ENCODE measurements at regions not wholly inside any gene's neighbourhood (a gene's known extent, or its start where the extent isn't known, plus 50 kb on each side); places are given as distances from the start of the nearest gene placed in this dataset.

- peaks cover 8% of the 10 kb centered on the region for H3K27me3 Mint-ChIP-seq
- H3K4me1 Mint-ChIP-seq, result peaks cover 6 to 27% (median 12%) of the 10 kb centered on the region in 3 donors
- peak overlapping the region in 2 of 3 donors; percentile 9 to 93 for H3K27ac Mint-ChIP-seq
- no peaks in the 10 kb centered on the region for H3K36me3 Mint-ChIP-seq
- peak overlapping the region in 1 of 4 donors; percentile 26 for H3K4me3 Mint-ChIP-seq
- peaks cover 0 to 4% (median 0%) of the 10 kb centered on the region in 3 donors for H3K9me3 Mint-ChIP-seq
Measured at GRCh38 chr3:194072691-194073279, 63.2 kb upstream of the HES1 start.

DNA sequence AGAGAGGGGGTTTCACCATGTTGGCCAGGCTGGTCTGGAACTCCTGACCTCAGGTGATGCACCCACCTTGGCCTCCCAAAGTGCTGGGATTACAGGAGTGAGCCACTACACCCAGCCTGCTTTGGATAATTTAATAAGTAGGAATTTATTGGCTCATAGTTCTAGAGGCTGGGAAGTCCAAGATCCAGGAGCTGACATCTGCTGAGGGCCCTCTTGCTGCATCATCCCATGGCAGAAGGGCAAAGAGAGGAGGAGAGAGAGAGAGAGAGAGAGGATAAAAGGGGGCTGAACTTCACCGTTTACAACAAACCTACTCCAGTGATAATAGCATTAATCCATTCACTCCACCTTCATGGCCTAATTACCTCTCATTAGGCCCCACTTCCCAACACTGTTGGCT is 62.0 kb upstream of the HES1 start:
- H3K4me1 Mint-ChIP-seq, result peaks cover 5 to 27% (median 12%) of the 10 kb centered on the region in 3 donors

GRCh38 chr3:194075088-194075615 is 60.8 kb upstream of the HES1 start:
- H3K4me3 Mint-ChIP-seq, result no peak overlapping the region
- H3K36me3 Mint-ChIP-seq, result no peaks in the 10 kb centered on the region
- peaks cover 16% of the 10 kb centered on the region for H3K27me3 Mint-ChIP-seq
- no peaks in the 10 kb centered on the region for H3K9me3 Mint-ChIP-seq
- H3K27ac Mint-ChIP-seq, result no peak overlapping the region
- H3K4me1 Mint-ChIP-seq, result peaks cover 4 to 23% (median 5%) of the 10 kb centered on the region in 3 donors

More for the DNA sequence above, 62.0 kb upstream of the HES1 start:
- Mint-ChIP-seq H3K36me3 (no peaks in the 10 kb centered on the region), H3K4me3 (no peak overlapping the region), H3K9me3 (peaks cover 0 to 4% (median 0%) of the 10 kb centered on the region in 3 donors), H3K27ac (no peak overlapping the region), H3K27me3 (peaks cover 15% of the 10 kb centered on the region)

GRCh38 chr3:194075802-194076460 is 60.0 kb upstream of the HES1 start:
- Mint-ChIP-seq H3K9me3 (no peaks in the 10 kb centered on the region), H3K27me3 (peaks cover 16% of the 10 kb centered on the region)

DNA sequence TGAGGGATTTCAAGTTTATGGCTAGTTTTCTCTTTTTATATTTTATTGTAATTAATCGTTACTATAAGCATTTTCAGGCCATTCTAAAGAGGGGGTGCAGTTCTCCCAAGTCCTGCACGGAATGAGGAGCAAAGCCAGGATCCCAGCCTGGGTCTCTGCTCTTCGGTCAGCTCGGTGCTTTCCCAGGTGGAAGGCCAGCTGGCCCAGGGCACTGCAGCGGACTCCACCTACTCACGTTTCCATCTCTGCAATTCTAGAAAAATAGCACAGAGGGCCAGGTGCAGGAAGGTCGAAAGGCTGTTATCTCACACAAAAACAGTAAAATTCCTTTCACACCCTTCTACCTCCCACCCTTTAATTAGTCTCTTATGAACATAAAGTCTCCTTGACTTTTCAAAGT is 59.5 kb upstream of the HES1 start:
- Mint-ChIP-seq H3K36me3 (no peaks in the 10 kb centered on the region), H3K27me3 (peaks cover 16% of the 10 kb centered on the region), H3K9me3 (no peaks in the 10 kb centered on the region), H3K4me1 (peaks cover 4 to 18% (median 4%) of the 10 kb centered on the region in 3 donors), H3K27ac (no peak overlapping the region), H3K4me3 (no peak overlapping the region)

More at GRCh38 chr3:194075802-194076460, 60.0 kb upstream of the HES1 start:
- no peak overlapping the region for H3K27ac Mint-ChIP-seq
- no peak overlapping the region for H3K4me3 Mint-ChIP-seq
- H3K4me1 Mint-ChIP-seq, result peaks cover 4 to 20% (median 5%) of the 10 kb centered on the region in 3 donors
- no peaks in the 10 kb centered on the region for H3K36me3 Mint-ChIP-seq

- no peaks in the 10 kb centered on the region for H3K9me3 Mint-ChIP-seq
- H3K27me3 Mint-ChIP-seq, result peaks cover 16% of the 10 kb centered on the region
- H3K4me3 Mint-ChIP-seq, result no peak overlapping the region
- H3K27ac Mint-ChIP-seq, result no peak overlapping the region
- H3K4me1 Mint-ChIP-seq, result peaks cover under 1 to 14% (median 2%) of the 10 kb centered on the region in 3 donors
- no peaks in the 10 kb centered on the region for H3K36me3 Mint-ChIP-seq
Measured at GRCh38 chr3:194077602-194078001, 58.3 kb upstream of the HES1 start.

DNA sequence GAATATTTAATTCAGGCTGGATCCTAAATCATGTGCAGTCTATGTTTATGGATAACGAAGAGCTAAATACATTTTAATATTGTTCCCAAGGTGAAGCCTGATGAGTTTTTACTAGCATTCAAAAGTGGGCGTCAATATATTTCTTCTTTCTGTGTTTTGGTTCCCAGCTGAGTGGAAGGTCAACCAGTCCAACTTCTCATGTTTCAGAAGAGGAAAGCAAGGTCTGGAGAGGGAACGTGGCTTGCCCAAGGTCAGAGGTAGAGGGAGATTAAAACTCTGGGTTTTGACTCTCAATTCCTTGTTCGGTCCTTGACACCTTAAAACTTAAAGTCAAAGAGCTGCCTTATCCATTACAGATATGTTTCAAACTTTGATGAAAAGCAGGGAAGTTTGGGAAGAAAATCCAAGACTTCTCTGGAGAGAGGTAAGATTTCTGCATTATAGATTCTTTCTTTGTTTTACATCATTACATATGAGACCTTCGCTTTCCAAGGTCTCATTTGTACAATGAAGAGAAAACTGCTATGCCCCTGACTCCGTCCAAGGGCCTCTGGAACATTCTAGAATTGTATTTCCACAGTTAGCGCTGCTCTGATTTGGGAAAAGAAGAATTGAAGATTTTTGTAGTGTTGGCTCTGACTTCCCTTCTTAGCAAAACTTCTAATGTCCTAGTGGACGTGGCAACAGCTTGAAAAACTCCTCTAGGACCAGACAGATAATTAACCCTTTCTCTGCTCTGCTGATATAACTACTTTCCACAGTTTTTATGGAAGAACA is 57.7 kb upstream of the HES1 start:
- peaks cover 16% of the 10 kb centered on the region for H3K27me3 Mint-ChIP-seq
- H3K9me3 Mint-ChIP-seq, result no peaks in the 10 kb centered on the region
- H3K27ac Mint-ChIP-seq, result peak overlapping the region in 1 of 3 donors; percentile 34
- no peaks in the 10 kb centered on the region for H3K36me3 Mint-ChIP-seq
- H3K4me3 Mint-ChIP-seq, result no peak overlapping the region
- H3K4me1 Mint-ChIP-seq, result peaks cover 0 to 16% (median 5%) of the 10 kb centered on the region in 3 donors

DNA sequence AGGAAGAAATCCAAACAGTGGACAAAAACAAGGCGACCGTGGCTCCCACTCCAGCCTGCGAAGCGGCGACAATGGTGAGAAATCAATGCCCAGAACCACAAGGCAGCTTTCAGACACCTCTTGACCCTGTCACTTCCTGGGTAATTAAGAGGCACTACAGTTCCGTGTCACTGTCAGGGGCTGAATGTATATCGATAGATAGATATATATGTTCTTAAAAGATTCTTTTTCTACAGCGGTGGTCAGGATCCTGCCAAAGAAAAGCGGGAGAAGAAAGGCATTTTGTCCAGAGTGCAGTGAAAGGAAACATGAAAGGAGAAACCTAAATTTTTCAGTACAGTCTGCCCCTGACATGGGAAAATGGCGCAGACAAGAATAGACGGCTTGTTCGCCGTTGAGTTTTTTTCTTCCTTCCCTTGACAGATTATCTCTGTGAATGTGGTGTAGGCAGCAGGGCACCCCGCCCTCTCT is 56.2 kb upstream of the HES1 start:
- no peaks in the 10 kb centered on the region for H3K36me3 Mint-ChIP-seq
- H3K27me3 Mint-ChIP-seq, result peaks cover 21% of the 10 kb centered on the region
- no peak overlapping the region for H3K27ac Mint-ChIP-seq
- H3K4me1 Mint-ChIP-seq, result peaks cover 6 to 17% (median 10%) of the 10 kb centered on the region in 3 donors
- no peaks in the 10 kb centered on the region for H3K9me3 Mint-ChIP-seq
- H3K4me3 Mint-ChIP-seq, result no peak overlapping the region

- H3K9me3 Mint-ChIP-seq, result no peaks in the 10 kb centered on the region
- H3K4me1 Mint-ChIP-seq, result peaks cover 6 to 16% (median 12%) of the 10 kb centered on the region in 3 donors
- no peaks in the 10 kb centered on the region for H3K36me3 Mint-ChIP-seq
- H3K27me3 Mint-ChIP-seq, result peaks cover 21% of the 10 kb centered on the region
- H3K27ac Mint-ChIP-seq, result no peak overlapping the region
- H3K4me3 Mint-ChIP-seq, result no peak overlapping the region
Measured at GRCh38 chr3:194080436-194080835, 55.5 kb upstream of the HES1 start.

DNA sequence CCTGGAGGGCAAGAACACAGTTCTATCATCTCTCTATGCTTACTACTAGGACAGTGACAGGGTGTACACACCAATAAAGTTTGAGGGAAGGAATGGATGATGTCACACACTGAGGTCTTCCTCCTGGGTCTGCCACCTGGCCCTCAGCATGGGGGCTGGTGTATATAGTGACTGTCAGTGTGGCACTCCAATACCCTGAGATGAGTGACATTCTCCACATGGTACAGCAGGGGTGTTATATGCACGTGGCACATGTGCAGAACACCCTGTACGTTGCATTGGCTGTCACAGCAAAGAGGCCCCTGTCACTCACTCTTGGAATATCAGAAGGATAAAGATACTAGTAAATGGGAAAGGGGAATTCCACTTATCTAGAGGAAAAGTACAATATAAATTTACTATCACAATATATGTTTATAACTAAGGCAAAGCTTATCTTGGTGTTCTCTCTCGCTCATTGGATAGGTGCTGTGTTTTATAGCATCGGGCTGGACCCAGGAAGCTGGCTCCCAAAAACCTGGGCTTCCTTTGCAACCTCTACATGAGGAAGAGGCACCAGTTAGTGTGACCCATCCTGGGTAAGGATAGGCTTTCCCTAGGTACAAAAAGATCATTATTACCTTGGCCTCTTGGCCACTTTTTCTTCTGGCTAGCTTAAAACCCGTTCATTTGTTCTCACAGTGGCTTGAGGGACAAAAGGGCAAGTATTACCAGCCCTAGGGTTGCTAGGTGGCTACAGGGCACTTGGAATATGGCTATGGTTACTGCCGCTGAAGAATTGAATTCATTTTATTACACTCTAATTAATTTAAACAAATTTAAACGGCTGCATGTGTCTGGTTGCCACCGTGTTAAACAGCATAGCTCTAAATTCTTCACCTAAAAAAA is 54.8 kb upstream of the HES1 start:
- H3K4me3 Mint-ChIP-seq, result no peak overlapping the region
- no peak overlapping the region for H3K27ac Mint-ChIP-seq

DNA sequence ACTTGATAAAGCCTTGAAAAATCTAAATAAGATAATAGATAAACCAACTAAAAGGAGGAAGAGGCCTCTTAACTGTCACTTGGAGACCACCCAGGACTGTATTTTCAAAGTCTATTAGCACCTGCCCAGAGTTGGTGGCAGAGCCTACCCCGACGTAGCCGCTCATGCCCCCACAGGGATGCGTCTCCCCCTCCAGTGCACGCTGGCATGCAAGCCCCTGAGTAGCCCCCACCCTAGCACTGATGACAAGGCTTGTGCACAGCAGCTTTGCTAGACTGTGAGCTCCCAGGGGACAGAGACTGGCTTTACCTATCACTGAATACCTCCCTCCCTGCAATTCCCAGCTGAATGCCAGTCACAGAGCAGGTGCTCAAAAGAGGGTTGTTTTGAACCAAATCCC is 54.1 kb upstream of the HES1 start:
- H3K4me1 Mint-ChIP-seq, result peaks cover 8 to 15% (median 11%) of the 10 kb centered on the region in 3 donors
- H3K27ac Mint-ChIP-seq, result no peak overlapping the region
- no peak overlapping the region for H3K4me3 Mint-ChIP-seq
- H3K36me3 Mint-ChIP-seq, result peaks cover 2% of the 10 kb centered on the region
- no peaks in the 10 kb centered on the region for H3K9me3 Mint-ChIP-seq
- peaks cover 14% of the 10 kb centered on the region for H3K27me3 Mint-ChIP-seq

More for the DNA sequence above, 54.8 kb upstream of the HES1 start:
- Mint-ChIP-seq H3K36me3 (peaks cover 2% of the 10 kb centered on the region), H3K4me1 (peaks cover 8 to 14% (median 11%) of the 10 kb centered on the region in 3 donors), H3K27me3 (peaks cover 16% of the 10 kb centered on the region), H3K9me3 (no peaks in the 10 kb centered on the region)

DNA sequence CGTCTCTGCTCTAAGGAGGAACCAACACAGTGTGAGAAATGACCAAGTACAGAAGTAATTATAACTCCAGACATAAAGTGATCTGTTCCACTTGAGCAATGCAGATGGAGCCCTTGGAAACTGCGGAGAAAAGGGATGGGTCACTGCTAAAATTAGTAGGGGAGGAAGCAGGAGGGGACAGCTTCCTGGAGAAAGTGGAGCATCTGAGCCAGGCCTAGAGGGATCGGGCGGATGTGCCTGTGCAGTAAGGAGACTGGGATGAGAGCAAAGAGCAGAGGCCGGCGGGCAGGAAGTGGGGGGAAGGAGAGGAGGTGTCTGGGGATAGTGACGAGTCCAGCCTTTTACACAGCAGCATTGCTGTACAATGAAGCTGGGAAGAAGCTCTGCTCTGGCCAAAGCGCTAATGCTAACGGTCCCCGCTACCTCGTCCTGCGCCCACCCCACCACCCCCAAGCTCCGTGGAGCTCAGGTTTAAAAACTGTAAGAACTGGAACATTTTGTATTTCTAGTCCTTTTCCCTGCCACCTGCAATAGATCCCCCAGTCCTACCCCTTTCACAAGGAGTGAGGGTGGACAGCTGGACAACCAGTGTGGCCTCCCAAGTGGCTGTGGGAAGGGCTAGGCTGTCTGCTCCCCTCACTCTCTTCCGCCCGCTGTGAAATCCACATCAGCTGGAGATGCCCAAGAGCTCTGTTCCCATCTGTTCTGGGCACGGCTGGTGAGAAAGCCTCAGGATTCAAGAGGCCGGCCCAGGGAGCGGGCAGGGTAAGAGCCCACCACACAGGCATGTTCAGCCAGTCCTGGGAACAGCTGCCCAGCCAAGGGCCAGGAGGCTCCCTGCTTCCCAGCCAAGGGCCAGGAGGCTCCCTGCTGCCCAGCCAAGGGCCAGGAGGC is 53.0 kb upstream of the HES1 start:
- no peaks in the 10 kb centered on the region for H3K9me3 Mint-ChIP-seq
- H3K36me3 Mint-ChIP-seq, result peaks cover 2% of the 10 kb centered on the region
- H3K27ac Mint-ChIP-seq, result peak overlapping the region in 1 of 3 donors; percentile 34
- peaks cover 16% of the 10 kb centered on the region for H3K27me3 Mint-ChIP-seq
- H3K4me1 Mint-ChIP-seq, result peaks cover 8 to 15% (median 9%) of the 10 kb centered on the region in 3 donors
- H3K4me3 Mint-ChIP-seq, result no peak overlapping the region

DNA sequence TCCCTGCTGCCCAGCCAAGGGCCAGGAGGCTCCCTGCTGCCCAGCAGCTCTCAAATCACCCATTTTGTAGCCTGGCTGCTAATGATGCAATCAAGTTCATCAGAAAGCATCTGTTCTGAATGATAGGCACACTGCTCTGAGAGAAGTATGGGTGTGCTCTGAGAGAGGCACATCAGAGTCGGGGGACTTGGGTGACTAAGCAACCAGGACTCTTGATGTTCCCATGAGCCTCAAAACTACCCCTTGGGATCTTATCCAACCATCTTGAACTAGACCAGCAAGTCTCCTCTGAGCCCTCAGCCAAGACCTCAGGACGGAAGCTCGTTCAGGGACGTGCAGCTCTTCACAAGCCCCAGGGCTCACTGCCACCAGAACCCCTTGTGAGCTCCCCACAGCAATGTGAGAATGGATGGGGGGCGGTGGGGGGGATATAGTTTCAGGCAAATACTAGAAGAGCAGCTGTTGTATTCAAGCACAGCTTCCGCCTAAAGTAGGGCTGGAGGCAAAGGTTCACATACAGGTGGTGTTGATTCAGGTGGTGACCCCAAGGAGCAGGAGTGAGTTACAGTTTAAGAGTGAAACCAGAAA is 52.2 kb upstream of the HES1 start:
- peak overlapping the region in 1 of 3 donors; percentile 34 for H3K27ac Mint-ChIP-seq
- peaks cover 2% of the 10 kb centered on the region for H3K36me3 Mint-ChIP-seq
- H3K27me3 Mint-ChIP-seq, result peaks cover 13% of the 10 kb centered on the region
- peaks cover 9 to 15% (median 11%) of the 10 kb centered on the region in 3 donors for H3K4me1 Mint-ChIP-seq
- no peaks in the 10 kb centered on the region for H3K9me3 Mint-ChIP-seq
- H3K4me3 Mint-ChIP-seq, result peak overlapping the region in 2 of 4 donors; percentile 8 to 30

Data from IgD-negative memory B cell (primary cell).